ENCODE measurements at regions not wholly inside any gene's neighbourhood (a gene's known extent, or its start where the extent isn't known, plus 50 kb on each side); places are given as distances from the start of the nearest gene placed in this dataset.

DNA sequence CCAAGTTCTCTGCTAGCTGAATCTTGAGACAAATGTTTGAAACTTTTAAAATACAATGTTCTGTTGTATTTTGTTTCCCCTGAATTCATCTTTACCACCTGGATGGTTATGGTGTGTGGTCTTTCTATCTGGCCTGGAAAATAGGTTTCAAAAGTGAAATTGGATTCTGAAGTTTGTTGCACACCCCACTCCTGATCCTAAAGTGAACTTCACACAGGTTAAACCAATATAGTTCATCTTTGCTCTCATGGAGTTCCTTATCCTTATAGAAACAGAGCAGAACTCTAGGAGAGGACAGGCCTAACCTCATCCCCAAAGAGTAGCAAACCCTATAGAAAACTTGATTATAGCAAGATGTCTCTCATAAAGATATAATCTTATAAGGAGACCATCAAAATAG lies 179.4 kb upstream of the BCL6 start:
- no peaks in the 10 kb centered on the region for H4K20me1 ChIP-seq (ENCODE audit: control insufficient read depth, insufficient read depth, low read depth, low read length)
- H3K79me2 ChIP-seq (ENCODE audit: control insufficient read depth, low read length): peaks cover 11% of the 10 kb centered on the region
- no peak overlapping the region for H3K4me3 ChIP-seq (ENCODE audit: low read length)
- peaks cover 26% of the 10 kb centered on the region for H3K36me3 ChIP-seq (ENCODE audit: control insufficient read depth, low read length)
- H3F3A ChIP-seq (ENCODE audit: control insufficient read depth, insufficient read depth): peaks cover 11% of the 10 kb centered on the region
- no peaks in the 10 kb centered on the region for H3K9me2 ChIP-seq (replicated peaks; ENCODE audit: control insufficient read depth, low read length)
- H3K4me1 ChIP-seq (ENCODE audit: control insufficient read depth, low read length): peaks cover 85% of the 10 kb centered on the region
- TF ChIP-seq EZH2phosphoT487 (IDR thresholded peaks at IDR 0.05; ENCODE audit: borderline replicate concordance, low read length): no peak
- TF ChIP-seq, protein P1, sequence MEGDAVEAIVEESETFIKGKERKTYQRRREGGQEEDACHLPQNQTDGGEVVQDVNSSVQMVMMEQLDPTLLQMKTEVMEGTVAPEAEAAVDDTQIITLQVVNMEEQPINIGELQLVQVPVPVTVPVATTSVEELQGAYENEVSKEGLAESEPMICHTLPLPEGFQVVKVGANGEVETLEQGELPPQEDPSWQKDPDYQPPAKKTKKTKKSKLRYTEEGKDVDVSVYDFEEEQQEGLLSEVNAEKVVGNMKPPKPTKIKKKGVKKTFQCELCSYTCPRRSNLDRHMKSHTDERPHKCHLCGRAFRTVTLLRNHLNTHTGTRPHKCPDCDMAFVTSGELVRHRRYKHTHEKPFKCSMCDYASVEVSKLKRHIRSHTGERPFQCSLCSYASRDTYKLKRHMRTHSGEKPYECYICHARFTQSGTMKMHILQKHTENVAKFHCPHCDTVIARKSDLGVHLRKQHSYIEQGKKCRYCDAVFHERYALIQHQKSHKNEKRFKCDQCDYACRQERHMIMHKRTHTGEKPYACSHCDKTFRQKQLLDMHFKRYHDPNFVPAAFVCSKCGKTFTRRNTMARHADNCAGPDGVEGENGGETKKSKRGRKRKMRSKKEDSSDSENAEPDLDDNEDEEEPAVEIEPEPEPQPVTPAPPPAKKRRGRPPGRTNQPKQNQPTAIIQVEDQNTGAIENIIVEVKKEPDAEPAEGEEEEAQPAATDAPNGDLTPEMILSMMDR (IDR thresholded peaks at IDR 0.05; ENCODE audit: low read depth, low read length, poor library complexity, severe bottlenecking): no peak
- no peak overlapping the region for H3K4me2 ChIP-seq (ENCODE audit: low read length)
- no peak overlapping the region for H3K27ac ChIP-seq (ENCODE audit: low read depth, low read length)
- H3K27me3 ChIP-seq (ENCODE audit: control insufficient read depth, low read length): no peaks in the 10 kb centered on the region
- H3K9me3 ChIP-seq (ENCODE audit: control insufficient read depth, insufficient read depth, low read length): peaks cover 16% of the 10 kb centered on the region; the same call in 1 of the 2 replicates

DNA sequence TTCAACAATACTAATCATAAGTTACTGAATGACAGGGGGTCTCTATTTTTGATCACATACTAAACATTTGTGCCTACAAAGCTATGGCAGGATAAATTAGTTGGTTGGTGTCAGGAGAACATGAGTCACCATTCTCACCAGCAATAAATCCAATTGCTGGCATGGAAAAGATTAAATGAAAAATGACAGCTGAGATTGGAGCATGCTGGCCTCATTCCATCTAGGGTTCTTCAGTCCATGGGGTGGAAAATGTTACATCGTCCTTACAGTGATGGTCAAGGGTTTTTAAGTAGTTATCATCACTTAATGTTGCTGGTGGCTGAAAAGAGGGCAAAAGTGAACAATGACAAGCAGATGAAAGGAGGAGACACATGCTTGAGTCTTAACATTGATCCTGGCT lies 180.1 kb upstream of the BCL6 start:
- peaks cover 85% of the 10 kb centered on the region for H3K4me1 ChIP-seq (ENCODE audit: control insufficient read depth, low read length)
- H3K27ac ChIP-seq (ENCODE audit: low read depth, low read length): 0 out of 2 replicates have a peak overlapping the region, but pooled peaks have one; percentile 2
- no peaks in the 10 kb centered on the region for H4K20me1 ChIP-seq (ENCODE audit: control insufficient read depth, insufficient read depth, low read depth, low read length)
- H3K79me2 ChIP-seq (ENCODE audit: control insufficient read depth, low read length): peaks cover 15% of the 10 kb centered on the region
- no peak for TF ChIP-seq EZH2phosphoT487 (IDR thresholded peaks at IDR 0.05; ENCODE audit: borderline replicate concordance, low read length)
- TF ChIP-seq, protein P1 (IDR thresholded peaks at IDR 0.05; ENCODE audit: low read depth, low read length, poor library complexity, severe bottlenecking): no peak
- H3K4me2 ChIP-seq (ENCODE audit: low read length): no peak overlapping the region
- no peaks in the 10 kb centered on the region for H3K27me3 ChIP-seq (ENCODE audit: control insufficient read depth, low read length)
- no peak overlapping the region for H3K4me3 ChIP-seq (ENCODE audit: low read length)
- H3K36me3 ChIP-seq (ENCODE audit: control insufficient read depth, low read length): peaks cover 28% of the 10 kb centered on the region
- peaks cover 16% of the 10 kb centered on the region; the same call in 1 of the 2 replicates for H3K9me3 ChIP-seq (ENCODE audit: control insufficient read depth, insufficient read depth, low read length)
- peaks cover 7% of the 10 kb centered on the region; the same call in 1 of the 2 replicates for H3F3A ChIP-seq (ENCODE audit: control insufficient read depth, insufficient read depth)
- no peaks in the 10 kb centered on the region for H3K9me2 ChIP-seq (replicated peaks; ENCODE audit: control insufficient read depth, low read length)

DNA sequence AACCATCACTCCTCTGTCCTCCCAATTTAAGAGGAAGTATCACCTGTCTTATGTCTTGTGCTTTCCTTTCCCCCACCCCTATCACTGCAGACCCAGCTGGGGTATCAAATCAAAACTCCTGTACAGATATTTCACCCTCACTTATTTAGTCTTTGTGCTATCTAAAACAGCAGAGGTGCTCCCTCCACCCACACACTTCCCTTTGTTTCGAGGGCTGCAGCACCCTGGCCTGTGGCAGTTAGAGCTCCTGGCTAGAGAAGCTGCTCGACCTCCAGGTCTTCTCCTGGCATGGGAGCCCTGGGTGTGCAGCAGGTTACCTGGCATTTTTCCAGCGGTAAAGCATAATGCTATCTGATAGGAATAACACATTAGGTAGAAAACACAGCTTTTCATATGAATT lies 181.4 kb upstream of the BCL6 start:
- no peaks in the 10 kb centered on the region for H4K20me1 ChIP-seq (ENCODE audit: control insufficient read depth, insufficient read depth, low read depth, low read length)
- TF ChIP-seq, protein P1 (IDR thresholded peaks at IDR 0.05; ENCODE audit: low read depth, low read length, poor library complexity, severe bottlenecking): no peak
- TF ChIP-seq EZH2phosphoT487 (IDR thresholded peaks at IDR 0.05; ENCODE audit: borderline replicate concordance, low read length): no peak
- peak overlapping the region; percentile 26 for H3K4me3 ChIP-seq (ENCODE audit: low read length)
- H3K4me2 ChIP-seq (ENCODE audit: low read length): peak overlapping the region; percentile 55
- peaks cover 10% of the 10 kb centered on the region; the same call in 1 of the 2 replicates for H3F3A ChIP-seq (ENCODE audit: control insufficient read depth, insufficient read depth)
- no peaks in the 10 kb centered on the region for H3K27me3 ChIP-seq (ENCODE audit: control insufficient read depth, low read length)
- H3K27ac ChIP-seq (ENCODE audit: low read depth, low read length): peak overlapping the region; percentile 99
- H3K9me2 ChIP-seq (replicated peaks; ENCODE audit: control insufficient read depth, low read length): no peaks in the 10 kb centered on the region
- H3K4me1 ChIP-seq (ENCODE audit: control insufficient read depth, low read length): peaks cover 85% of the 10 kb centered on the region
- peaks cover 37% of the 10 kb centered on the region for H3K36me3 ChIP-seq (ENCODE audit: control insufficient read depth, low read length)
- H3K79me2 ChIP-seq (ENCODE audit: control insufficient read depth, low read length): peaks cover 20% of the 10 kb centered on the region
- H3K9me3 ChIP-seq (ENCODE audit: control insufficient read depth, insufficient read depth, low read length): peaks cover 16% of the 10 kb centered on the region; the same call in 1 of the 2 replicates
